Peyer's patch (tissue), 4 donors: ENCODE measurements at regions not wholly inside any gene's neighbourhood (a gene's known extent, or its start where the extent isn't known, plus 50 kb on each side); places are given as distances from the start of the nearest gene placed in this dataset.

Experiments used
- CTCF ChIP-seq, 6 experiments: fragments of 450-650 bp in 4 of 6; fragments of 200-600 bp in 2 of 6; sonication (generic) in 1 of 6; IDR thresholded peaks; one replicate each; pipeline ENCODE4 v1.5.1; 2017 to 2019; ENCODE audit warnings: antibody characterized with exemption in 6 of 6, mild to moderate bottlenecking in 3 of 6, moderate library complexity in 1 of 6
- POLR2A ChIP-seq, 2 donors: fragments of 450-650 bp; IDR thresholded peaks; one replicate each; pipeline ENCODE4 v1.5.1; 2017; ENCODE audit warnings: antibody characterized with exemption in 2 of 2, mild to moderate bottlenecking in 2 of 2, moderate library complexity in 2 of 2

- no peak for TF ChIP-seq CTCF (IDR thresholded peaks at IDR 0.05)
- no peak for TF ChIP-seq POLR2A (IDR thresholded peaks at IDR 0.05)
Observed at GRCh38 chr12:111202237-111202915, 166.5 kb downstream of the PHETA1 start.
